ENCODE measurements at regions not wholly inside any gene's neighbourhood (a gene's known extent, or its start where the extent isn't known, plus 50 kb on each side); places are given as distances from the start of the nearest gene placed in this dataset.

GRCh38 chr4:133059117-133059516, 90.0 kb upstream of the PCDH10 start:
- no peak for TF ChIP-seq CTCF (optimal IDR thresholded peaks at IDR 0.05 in 1 of 3, IDR thresholded peaks at IDR 0.05 in 1 of 3, conservative IDR thresholded peaks at IDR 0.05 in 1 of 3; ENCODE audit: extremely low read depth in 1 of 3, insufficient read depth in 2 of 3, low read length in 3 of 3)
- TF ChIP-seq EZH2 (IDR thresholded peaks at IDR 0.05; ENCODE audit: low read length): no peak
